ENCODE measurements at regions not wholly inside any gene's neighbourhood (a gene's known extent, or its start where the extent isn't known, plus 50 kb on each side); places are given as distances from the start of the nearest gene placed in this dataset.

DNA sequence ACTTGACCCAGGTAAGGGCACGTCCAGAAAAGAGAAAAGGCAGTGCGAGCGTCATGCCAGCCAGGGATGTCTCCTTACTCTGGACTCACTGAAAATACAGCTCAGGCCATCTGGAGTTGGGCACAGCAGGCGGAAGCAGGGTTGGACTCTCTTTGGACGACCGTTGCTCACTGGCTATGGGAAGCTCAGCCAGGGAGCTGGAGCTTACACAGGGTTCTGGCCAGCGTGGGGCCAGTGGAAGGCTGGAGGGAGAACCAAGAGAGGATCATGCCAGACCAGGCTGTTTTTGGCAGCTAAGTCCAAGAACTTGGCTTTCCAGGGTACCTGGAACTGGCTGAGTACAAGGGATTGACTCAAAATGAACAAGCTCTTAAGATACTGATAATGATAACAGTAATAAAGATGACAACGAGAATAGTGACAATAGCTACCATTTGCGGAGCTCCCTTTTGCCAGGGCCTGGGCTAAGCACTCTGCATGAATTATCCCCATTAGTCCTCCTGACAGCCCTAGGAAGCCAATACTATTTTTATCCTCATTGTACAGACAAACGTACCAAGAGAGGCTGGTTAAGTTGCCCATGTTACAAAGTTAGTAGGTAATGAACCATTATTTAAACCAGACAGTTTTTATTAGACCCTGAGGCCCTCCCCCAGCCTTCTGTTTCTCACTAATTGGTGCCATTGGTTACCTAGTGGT is 177.6 kb downstream of the PTPN20 start:
- no peak for TF ChIP-seq CTCF (optimal IDR thresholded peaks at IDR 0.05 in 1 of 3, IDR thresholded peaks at IDR 0.05 in 1 of 3, conservative IDR thresholded peaks at IDR 0.05 in 1 of 3; ENCODE audit: extremely low read depth in 1 of 3, insufficient read depth in 2 of 3, low read length in 3 of 3)
- no peak for TF ChIP-seq EZH2 (IDR thresholded peaks at IDR 0.05; ENCODE audit: low read length)
